Adrenal gland (tissue), 5 donors: ENCODE measurements at regions not wholly inside any gene's neighbourhood (a gene's known extent, or its start where the extent isn't known, plus 50 kb on each side); places are given as distances from the start of the nearest gene placed in this dataset.

Experiments used
- CTCF ChIP-seq, 6 experiments: fragments of 450-650 bp in 4 of 6; fragments of 200-600 bp in 2 of 6; sonication (generic) in 1 of 6; IDR thresholded peaks; 1 replicate in 5 of 6; 2 replicates in 1 of 6; pipeline versions ENCODE4 v1.5.1 to v1.8.0; 2016 to 2021; ENCODE audit warnings: antibody characterized with exemption in 6 of 6, mild to moderate bottlenecking in 2 of 6, moderate library complexity in 1 of 6
- POLR2A ChIP-seq, 2 donors: fragments of 450-650 bp; IDR thresholded peaks; one replicate each; pipeline ENCODE4 v1.6.1; 2017; ENCODE audit warnings: antibody characterized with exemption in 2 of 2, mild to moderate bottlenecking in 2 of 2, moderate library complexity in 1 of 2
- donor health status: DM: no; HTN: no; CAD: no.

- TF ChIP-seq CTCF (IDR thresholded peaks at IDR 0.05) (no peak), POLR2A (IDR thresholded peaks at IDR 0.05) (peak in 1 of 2 donors; percentile 26)
Measured at GRCh38 chr1:185646202-185646683, 87.9 kb upstream of the HMCN1 start.
